Hindlimb muscle (tissue), 1 donor: ENCODE measurements at regions not wholly inside any gene's neighbourhood (a gene's known extent, or its start where the extent isn't known, plus 50 kb on each side); places are given as distances from the start of the nearest gene placed in this dataset.
A peak's percentile ranks its signal among the peaks of the same experiment; 100 is the strongest.
"Not testable (repeated sequence)": the region's sequence is repeated elsewhere in the genome, so short reads cannot be mapped to it uniquely, and the experiment has no call there.

Experiments
- DNase-seq: peaks from one replicate; pipeline ENCODE4 v3.0.0-alpha.2; 2013

GRCh38 chrX:109782994-109783700 is 50.1 kb upstream of the ACSL4 start:
- no peak for DNase-seq

- DNase-seq, result no peak
Measured at GRCh38 chrX:109783701-109784079, 50.6 kb upstream of the ACSL4 start.

- DNase-seq, result no peak
Measured at GRCh38 chrX:109785053-109785452, 52.0 kb upstream of the ACSL4 start.

GRCh38 chrX:109790511-109790910 is 57.5 kb upstream of the ACSL4 start:
- DNase-seq, result not testable (repeated sequence)

DNA sequence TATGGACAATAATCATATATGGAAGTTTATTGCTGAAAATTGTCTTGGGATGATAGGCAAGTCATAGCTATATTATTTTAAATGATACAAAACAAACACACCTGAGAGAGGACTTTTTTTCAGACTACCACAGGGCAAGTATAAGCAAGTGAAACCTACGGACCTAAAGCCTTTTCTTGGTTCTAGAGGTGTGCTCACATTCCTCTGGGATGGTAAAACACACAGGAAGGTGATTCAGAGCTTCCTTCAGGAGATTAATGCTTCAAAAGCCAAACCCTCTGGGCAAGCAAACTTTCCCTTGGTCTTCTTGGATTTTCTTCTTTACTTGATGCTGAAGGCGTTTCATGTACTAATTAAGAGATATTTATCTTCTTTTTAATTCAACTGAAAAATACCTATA is 60.1 kb upstream of the ACSL4 start:
- DNase-seq, result no peak

- DNase-seq, result no peak
Measured at GRCh38 chrX:109795682-109796081, 62.6 kb upstream of the ACSL4 start.

- no peak for DNase-seq
Measured at GRCh38 chrX:109797311-109797975, 64.4 kb upstream of the ACSL4 start.

DNA sequence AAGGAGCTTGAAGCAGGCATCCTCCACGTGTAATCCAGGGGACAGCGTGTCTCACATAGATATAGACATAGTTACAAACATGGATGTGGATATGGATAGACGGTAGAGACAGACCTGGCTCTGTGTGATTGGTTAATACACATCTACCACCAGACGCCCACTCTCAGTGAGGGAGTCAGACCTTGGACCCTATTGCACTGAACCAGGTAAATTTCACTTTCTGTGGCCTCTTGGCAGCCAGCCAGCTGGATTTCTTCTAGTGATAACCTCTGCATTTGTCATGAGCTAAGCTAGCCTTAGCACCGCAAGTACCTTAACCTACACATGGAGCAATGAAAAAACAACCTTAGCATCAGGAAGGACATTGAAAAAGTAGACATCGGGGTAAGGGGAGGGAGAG is 79.2 kb upstream of the ACSL4 start:
- DNase-seq, result no peak

DNA sequence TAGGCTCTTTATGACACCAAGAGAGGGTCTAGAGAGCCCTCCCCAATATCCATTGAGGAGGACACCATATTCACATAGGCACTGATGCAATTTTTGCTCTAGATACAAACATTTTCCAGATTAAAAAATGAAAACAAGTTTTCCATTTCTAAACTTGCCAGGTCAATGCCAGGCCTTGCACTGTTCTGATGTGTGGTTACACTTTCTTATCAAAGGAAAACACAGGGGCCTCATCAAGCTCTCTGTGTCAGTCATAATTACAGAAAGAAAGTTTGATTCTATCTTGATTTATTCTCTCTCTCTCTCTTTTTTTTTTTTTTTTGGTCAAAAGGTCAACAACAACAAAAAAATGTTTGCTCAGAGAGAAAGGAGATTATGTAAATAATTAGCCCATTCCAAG is 80.2 kb upstream of the ACSL4 start:
- no peak for DNase-seq

- no peak for DNase-seq
Measured at GRCh38 chrX:109818976-109819375, 85.9 kb upstream of the ACSL4 start.

GRCh38 chrX:109822861-109823260 is 89.8 kb upstream of the ACSL4 start:
- DNase-seq, result no peak

DNA sequence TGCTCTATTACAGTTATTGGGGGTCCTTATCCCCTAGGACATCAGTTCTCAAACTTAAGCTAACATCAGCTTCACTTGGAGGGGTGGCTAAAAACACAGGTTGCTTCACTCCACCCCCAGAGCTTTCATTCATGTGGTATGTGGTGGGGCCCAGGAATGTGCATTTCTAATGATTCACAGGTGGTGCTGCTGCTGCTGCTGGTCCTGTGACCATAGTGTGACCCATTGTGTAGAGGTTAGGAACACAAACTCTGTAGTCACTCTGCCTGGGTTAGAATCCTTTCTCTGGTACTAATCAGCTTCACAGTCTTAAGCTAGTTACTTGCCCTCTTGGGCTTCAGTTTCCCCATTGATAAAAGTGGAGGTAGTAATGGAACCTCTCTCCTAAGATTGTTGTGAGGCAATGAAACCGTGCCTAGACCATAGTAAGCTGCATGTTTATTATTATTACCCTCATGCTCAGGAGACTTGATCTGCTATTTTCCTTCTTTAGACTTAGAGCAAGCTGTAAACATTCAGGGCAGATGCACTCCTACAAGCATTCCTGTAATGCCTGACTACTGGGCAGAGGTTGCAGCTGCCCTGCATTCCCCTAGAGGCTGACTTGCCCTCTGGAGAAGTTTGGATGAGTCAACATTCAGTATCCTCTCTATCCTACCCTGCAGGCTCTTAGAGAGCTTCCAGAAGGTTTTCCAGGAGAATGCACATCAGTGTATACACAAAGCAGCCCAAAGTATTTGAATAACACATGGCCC is 94.1 kb upstream of the ACSL4 start:
- DNase-seq, result no peak

DNA sequence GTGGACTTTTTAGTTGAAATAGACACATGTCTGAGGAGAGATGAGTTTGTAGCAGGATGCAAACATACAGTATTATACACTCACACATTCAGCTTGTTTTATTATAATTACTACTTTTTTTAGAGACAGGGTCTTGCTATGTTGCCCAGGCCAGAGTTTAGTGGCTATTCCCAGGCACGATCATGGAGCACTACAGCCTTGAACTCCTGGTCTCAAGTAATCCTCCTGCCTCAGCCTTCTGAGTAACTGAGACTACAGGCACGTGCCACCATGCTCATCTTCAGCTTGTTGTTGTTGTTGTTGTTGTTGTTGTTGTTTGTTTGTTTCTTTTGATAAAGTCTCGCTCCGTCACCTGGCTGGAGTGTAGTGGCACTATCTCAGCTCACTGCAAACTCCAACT is 94.7 kb upstream of the ACSL4 start:
- DNase-seq, result no peak

- no peak for DNase-seq
Measured at GRCh38 chrX:109830157-109830703, 97.2 kb upstream of the ACSL4 start.

DNA sequence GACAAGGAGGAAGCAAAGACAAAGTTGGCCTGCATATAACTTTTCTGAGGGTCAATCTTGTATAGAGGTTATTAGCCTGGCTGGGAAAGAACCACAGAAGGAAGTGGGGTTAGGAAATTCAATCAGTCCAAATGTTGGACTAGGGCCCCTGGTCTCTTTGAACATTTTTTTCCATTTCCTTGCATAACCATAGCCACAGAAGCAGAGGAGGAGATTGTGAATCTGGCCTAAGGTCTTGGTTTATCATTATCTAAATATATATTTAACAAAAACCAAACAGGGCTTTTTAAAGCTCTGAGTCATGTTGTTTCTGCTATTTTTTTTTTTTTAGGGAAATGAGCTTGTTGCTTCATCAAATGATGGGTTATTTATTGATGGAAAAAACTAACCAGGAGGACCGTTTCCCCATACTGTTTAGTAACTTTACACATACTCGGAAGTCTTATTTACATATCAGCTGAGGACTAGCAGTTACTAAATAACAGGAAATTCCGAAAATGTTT is 97.7 kb upstream of the ACSL4 start:
- no peak for DNase-seq

DNA sequence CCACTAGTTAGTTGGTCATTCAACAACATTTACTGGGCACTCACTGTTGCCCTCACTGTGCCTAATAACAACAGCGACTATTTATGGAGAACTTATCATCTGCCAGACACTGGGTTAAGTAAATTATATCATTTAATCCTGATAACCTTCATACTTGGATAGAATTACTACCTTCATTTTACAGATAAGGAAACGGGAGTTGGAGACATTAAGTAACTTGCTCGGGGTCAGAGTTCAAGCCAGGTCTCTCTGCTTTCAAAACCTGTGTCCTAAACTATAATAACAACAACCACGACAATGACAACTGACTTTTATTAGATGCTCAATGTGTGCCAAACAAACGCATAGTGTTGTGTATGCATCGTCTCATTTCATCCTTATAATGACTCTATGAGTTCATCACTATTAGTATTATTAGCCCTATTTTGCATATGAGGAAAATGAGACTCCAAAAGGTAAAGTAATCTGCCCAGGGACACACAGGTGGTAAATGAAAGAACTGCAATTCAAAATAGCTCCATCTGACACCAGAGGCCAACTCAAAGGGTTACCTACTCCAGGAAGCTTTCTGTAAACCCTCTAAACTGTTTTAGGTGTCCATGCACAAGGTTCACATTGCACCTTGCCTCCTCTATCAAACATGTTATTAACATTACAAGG is 98.4 kb upstream of the ACSL4 start:
- no peak for DNase-seq

- DNase-seq, result no peak
Measured at GRCh38 chrX:109839694-109840567, 106.9 kb upstream of the ACSL4 start.

- DNase-seq, result peak; percentile 8
Measured at GRCh38 chrX:109840585-109840984, 107.5 kb upstream of the ACSL4 start.

- no peak for DNase-seq
Measured at GRCh38 chrX:109841257-109841656, 108.2 kb upstream of the ACSL4 start.

DNA sequence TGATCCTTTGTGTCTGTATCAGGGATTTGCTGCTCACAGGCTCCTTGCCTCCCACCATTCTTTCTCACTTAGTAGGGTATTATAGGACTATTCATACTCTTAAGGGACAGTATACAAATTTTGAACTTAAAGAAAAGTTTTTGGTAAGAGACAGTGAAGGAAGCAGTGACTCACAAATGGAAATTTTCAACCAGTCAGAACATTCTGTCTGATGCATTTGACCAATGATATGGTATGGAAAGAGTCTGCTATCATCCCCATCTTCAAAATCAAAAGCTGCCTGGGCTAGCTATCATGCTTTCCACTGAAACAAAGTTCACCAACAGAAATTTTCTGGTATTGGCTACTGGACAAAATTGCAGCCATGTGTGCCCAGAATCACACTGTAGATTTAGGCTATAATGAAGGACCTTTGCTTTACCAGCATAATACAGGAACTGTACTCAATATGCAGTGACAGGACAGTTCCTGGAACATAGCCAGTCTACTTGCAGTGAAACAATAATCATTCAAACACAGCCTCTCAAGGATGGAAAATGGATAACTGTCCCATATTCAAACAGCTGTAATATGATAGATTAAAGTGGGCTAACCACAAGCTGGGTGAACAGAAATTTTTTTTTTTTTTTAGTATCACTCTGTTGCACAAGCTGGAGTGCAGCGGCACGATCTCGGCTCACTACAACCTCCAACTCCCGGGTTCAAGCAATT is 109.0 kb upstream of the ACSL4 start:
- DNase-seq, result no peak

DNA sequence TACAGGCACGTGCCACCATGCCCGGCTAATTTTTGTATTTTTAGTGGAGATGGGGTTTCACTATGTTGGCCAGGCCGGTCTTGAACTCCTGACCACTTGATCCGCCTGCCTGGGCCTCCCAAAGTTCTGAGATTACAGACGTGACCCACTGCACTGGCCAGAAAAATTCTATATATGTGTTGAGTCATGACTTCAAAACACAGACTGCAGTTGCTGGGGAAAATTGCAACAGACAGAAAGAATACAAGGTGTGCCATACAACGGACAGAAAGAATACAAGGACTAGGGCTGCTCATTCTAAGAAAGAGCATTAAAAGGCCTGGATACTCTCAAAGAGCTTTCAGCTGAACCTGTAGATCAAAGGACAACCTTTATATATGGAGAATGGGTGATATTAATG is 109.6 kb upstream of the ACSL4 start:
- DNase-seq, result no peak
